NCI-H1417 treated with DMSO at 0.1 percent for 48 hours (cell line): ENCODE measurements at regions not wholly inside any gene's neighbourhood (a gene's known extent, or its start where the extent isn't known, plus 50 kb on each side); places are given as distances from the start of the nearest gene placed in this dataset.
"Not testable (repeated sequence)": the region's sequence is repeated elsewhere in the genome, so short reads cannot be mapped to it uniquely, and the experiment has no call there.

Experiments used
- DNase-seq: peaks from one replicate; lab custom pipeline; 2025; lab: John Stamatoyannopoulos, UW

DNA sequence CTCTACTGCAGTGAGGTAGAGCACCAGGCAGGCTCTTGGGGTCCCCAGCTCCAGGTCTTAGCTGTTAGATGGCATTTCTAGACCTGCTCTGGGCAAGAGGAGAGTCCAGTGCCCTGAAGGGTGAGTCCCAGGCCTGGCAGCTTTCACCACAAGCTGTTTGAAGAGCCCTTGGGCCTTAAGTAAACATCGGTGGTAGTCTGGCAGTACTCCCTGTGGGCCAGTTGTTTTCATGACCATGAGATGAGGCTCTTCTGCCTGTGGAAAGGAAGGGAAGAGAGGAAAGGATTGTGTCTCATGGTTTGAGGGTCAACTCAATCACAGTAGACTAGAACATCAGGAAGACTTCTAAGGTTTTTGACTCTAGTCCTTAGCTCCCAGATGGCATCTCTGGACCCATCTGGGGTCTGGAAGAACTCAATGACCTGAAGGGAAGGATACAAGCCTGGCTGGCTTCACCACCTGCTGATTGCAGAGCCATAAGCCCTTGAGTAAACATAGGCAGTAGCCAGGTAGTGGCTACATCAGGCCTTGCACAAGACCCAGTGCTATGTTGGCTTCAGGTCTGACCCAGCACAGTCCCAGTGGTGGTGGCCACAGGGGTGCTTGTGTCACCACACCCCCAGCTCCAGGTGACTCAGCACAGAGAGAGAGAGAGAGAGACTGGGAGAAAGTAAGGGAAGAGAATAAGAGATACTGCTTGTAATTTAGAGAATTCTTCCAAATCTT lies 114.3 kb upstream of the PCSK5 start:
- DNase-seq, result no peak

DNA sequence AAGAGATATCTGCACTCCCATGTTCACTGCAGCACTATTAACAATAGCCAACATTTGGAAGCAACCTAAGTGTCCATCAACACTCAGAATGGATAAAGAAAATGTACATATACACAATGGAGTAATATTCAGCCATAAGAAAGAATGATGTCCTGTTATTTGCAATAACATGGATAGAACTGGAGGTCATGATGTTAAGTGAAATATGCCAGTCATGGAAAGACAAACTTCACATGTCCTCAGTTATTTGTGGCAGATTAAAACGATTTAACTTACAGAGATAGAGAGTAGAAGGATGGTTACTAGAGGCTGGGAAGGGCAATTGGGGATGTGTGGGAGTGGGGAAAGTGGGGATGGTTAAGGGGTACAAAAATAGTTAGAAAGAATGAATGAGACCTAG lies 110.3 kb upstream of the PCSK5 start:
- DNase-seq, result no peak

DNA sequence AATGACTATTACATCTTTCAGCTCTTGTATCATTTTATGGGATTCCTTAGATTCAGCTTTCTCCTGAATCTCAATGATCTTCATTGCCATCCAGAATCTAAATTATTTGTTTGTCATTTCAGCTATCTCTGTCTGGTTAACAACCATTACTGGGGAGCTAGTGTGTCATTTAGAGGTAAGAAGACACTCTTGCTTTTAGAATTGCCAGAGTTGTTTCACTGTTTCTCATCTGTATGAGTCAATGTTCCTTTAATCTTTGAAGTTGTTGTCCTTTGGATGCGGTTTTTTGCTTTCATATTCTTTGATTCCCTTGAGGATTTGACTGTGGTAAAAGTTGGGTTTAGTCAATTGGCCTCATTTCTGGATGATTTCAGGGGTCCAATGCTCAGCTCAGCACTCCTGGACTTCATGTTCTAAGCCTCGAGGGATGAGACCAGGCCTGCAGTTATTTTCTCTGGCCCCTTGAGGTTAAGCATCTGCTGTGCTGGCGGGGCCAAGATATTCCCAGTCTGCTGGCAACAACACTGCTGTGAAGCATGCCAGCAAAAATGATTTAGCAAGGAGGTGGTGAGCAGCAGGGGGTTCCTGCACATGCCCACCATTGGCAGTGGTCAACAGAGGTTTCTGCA lies 102.4 kb upstream of the PCSK5 start:
- no peak for DNase-seq

DNA sequence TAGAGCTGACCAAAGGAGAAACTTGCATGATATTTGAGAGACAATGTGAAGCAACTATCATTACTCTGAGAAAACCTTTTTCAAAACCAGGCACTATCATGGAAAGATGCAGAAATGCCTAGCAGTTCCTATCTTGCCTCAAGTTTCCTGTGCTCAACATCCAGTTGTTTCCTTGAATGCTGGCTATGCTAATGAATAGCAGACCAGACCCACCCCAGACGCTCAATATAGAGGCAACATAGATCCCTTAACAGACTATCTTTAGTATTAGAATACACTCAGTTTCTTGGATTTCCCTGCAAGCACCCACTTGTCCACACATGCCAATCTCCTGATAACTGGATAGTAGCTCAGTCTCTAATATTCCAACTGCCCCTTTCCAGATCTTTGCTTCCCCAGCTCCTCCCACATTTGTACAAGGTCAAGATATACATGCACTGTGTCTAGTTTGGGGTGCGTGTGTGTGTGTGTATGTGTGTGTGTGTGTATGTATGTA lies 93.3 kb upstream of the PCSK5 start:
- no peak for DNase-seq

DNA sequence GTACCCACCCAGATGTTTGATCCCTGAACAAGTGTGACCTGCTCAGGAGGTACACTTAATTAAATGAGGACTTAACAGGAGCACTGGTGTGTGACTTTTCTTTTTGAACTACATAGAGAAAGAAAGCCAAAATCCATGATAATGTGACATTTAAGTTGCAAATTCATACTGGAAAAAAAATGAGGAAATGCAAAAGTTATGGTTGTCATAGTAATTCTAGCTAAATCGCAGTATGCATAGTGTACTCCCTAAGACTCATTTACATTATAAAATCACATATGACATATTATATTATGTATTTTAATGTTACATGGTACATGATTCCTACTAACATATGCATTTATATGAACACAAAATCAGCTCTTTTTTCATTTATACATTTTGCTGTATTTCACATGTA lies 92.0 kb upstream of the PCSK5 start:
- no peak for DNase-seq

DNA sequence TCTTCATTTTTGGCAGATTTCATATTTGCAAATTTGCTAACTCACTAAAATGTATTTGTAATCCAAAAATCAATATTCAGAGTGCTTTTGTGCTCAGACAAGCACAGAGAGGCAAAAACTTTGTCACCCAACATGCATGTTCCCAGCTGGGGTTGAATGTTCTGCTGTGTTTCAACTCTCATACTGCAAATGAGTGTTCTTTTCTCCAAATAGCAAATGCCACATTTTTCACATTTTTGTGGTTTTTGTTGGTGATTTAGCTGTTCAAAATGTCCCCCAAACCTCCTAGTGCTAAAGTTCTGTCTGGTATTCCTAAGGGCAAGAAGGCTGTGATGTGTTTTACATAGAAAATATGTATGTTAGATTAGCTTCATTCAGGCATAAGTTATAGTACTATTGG lies 87.3 kb upstream of the PCSK5 start:
- DNase-seq, result no peak

DNA sequence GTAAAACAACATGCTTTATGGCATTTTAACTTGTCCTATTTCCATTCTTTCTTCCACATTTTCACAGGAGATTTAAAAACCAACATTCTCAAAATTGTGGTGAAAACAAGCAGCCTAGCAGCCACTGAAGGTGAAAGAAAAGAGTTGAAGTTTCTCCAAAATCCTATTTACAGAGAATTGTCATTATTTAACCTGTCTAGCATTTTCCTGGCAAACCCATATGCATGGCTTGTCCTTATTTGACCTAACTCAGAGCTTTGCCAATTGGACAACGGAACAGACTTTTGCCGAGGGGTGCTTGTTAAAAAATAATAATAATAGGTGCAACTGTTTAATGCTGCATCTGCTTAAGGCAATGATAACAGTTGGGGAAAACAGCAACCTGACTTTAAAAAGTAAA lies 80.4 kb upstream of the PCSK5 start:
- no peak for DNase-seq

DNA sequence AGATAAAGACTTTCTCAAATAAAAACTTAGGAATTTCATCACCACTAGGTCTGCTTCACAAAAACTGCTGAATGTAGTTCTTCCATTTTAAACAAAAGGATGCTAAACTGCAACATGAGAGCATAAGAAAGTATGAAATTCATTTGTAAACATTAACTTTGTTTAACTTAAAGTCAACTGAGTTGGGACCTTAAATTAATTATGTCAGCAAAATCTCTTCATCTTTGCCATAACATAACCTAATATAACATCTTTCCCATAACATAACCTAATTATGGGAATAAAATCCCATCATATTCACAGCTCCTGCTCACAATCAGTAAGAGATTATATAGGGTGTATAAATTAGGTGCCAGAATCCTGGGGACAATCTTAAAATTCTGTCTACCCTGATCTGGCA lies 78.8 kb upstream of the PCSK5 start:
- DNase-seq, result no peak

DNA sequence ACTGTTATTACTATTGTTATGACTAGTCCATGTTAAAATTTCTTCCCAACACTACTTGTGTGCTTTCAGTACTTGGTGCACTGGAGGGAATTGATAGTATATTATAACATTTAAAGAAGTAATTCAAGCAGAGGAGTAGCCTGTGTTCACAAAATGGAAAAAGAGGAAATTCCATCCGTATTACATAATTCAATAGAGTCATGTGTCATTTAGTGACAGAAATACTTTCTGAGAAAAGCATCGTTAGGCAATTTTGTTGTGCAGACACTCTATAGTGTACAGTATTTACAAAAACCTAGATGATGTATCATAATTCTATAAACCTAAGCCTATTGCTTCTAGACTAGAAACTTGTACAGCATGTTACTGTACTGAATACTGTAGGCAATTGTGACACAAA lies 78.3 kb upstream of the PCSK5 start:
- DNase-seq, result no peak

DNA sequence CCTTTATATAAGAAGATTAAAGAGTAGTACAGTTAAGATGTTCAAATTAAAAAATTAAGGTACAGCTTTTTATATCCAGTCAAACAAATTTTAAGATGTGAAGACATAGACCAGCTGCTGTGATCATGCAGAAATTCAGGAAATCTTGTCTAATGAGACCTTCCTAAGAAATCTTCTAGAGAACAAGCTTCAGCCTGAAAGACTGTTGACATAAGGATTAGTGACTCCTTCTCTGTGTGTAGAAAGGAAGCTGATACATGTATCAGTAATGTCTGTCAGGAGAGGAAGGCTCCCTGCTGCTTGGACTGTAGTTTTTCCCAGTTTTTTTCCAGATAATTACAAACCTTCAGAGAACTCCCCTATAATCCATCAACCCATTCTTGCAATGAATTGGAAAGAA lies 75.8 kb upstream of the PCSK5 start:
- no peak for DNase-seq

DNA sequence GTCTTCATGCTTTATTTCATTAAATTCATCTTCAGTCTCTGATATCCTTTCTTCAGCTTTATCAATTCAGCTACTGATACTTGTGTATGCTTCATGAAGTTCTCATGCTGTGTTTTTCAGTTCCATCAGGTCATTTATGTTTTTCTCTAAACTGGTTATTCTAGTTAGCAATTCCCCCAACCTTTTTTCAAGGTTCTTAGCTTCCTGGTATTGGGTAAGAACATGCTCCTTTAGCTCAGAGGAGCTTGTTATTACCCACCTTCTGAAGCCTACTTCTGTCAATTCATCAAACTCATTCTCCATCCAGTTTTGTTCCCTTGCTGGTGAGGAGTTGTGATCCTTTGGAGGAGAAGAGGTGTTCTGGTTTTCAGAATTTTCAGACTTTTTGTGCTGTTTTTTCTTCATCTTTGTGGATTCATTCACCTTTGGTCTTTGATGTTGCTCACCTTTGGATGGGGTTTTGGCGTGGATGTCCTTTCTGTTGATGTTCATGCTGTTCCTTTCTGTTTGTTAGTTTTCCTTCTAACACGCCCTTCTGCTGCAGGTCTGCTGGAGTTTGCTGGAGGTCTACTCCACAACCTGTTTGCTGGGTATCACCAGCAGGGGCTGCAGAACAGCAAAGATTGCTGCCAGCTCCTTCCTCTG lies 69.9 kb upstream of the PCSK5 start:
- DNase-seq, result not testable (repeated sequence)

DNA sequence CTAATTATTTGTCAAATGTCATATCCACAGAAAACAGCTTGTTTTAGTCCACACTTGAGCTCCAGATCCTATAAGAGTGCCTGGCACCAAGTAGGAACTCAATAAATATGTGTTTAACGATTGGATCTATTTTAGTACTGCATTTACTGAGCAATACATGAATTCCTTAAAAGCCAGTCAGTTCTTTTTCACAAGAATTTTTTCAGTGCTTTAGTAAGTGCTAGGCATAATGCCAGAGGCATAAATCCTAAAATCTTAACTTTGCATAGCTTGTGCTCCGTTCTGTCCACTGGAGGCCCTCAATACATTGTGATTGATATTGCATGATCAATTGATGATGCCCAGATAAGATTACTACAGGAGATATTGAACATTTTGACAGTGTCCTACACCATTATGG lies 67.3 kb upstream of the PCSK5 start:
- DNase-seq, result no peak

DNA sequence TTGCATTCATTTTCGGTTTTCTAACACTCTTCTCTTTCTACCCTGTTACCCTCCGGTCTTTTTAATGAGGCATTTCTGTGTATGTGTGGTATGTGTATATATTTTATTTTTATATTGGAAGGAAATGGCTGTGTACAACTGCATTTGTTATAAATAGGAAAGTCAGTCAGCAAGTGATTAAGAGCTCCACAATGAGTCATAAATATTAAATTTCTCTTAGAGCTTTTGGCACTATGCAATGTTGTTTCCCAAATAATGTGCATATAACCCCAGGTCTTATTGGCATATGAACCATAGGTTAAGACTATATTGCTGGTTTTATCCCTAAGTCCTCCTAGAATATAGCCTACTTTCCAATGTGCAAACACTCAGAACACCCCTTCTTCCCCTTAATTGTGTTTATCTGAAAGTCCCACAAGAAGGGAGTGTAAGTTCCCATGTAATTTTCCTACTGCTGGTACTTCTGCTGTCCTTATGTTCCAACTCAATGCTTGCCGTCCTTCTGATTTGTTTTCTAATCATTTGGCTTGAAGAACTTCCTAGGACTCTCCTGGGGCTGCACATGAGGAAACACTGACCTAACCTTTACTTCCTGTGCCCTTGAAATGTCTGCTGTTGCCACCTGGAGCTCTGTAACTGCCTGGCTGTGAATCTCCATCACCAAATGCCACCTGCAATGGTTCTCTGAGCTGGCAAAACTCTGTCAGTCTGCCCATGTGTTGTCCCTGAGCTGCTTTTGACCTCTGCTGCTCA lies 65.5 kb upstream of the PCSK5 start:
- DNase-seq, result no peak

DNA sequence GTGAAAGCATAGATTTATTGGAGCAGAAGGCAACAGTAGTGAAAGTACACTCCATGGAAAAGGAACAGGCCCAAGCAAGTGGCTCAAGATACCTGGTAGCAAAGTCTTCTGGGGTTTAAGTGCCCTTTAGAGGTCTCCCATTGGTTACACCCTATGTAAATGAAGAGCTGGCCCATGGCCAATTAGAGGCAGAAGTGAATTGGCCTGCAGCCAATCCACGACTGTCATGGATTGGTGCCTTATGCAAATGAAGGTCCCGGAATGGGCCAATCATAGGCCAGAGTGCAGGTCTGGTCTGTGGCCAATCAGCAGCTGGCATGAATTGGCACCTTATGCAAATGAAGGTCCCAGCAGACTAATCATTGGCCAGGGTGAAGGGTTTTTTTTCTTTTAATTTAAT lies 64.2 kb upstream of the PCSK5 start:
- no peak for DNase-seq

DNA sequence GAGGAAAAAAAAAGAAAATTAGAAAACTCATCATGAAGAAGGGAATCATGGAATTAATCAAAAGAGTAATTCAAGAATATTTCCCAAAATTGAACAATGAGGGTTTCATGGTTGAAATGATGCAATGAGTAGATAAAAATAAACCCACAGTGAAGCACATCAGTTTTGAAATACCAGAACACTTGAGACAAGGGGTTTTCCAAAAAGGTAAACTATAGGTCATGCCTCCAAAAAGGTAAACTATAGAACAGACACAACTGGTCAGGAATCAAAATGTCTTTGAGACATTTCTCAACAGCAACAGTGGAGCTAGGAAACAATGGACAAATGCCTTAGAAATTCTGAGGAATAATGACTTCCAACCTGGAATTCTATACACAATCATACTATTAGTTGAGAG lies 60.2 kb upstream of the PCSK5 start:
- no peak for DNase-seq

DNA sequence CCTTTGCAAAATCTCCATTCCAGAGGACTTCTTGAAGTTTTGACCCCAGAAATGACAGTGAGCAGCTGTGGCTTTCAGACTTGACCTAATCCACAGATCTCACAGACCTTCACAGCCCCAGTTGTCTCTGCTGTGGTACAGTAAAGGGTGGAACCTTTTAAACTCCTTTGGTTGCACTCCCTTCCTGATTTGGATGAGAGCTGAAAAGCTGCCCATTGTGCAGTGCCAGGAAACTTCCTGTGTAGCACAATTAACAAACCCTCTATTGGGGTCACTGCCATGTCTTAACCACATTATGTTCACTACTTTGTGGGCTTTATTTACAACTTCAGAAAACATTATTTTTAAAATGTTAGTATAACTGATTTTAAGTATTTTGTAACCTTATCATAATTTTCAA lies 56.7 kb upstream of the PCSK5 start:
- no peak for DNase-seq

DNA sequence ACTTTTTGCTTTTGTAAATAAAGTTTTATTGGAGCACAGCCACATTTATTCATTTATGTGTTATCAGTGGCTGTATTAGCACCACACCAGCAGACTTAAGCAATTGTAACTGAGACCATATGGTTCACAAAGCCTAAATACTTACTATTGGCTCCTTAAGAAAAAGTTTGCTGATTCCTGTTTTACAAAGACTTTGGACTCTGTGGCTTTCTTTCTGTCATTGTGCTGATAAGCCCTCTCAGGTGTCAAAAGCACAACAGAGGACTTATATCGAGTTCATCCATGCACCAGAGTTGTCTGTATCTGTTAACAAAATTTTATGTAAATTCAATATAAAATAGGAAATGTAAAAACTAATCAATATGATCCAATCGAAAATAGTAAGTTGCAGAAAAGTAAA lies 55.6 kb upstream of the PCSK5 start:
- no peak for DNase-seq
